ENCODE measurements at regions not wholly inside any gene's neighbourhood (a gene's known extent, or its start where the extent isn't known, plus 50 kb on each side); places are given as distances from the start of the nearest gene placed in this dataset.
"Not testable (repeated sequence)": the region's sequence is repeated elsewhere in the genome, so short reads cannot be mapped to it uniquely, and the experiment has no call there.

GRCh38 chr13:65584126-65584525, 1646.0 kb downstream of the PCDH9 start:
- DNase-seq: no peak

GRCh38 chr13:65582160-65582559, 1648.0 kb downstream of the PCDH9 start:
- no peak for DNase-seq

GRCh38 chr13:65564561-65564960, 1665.6 kb downstream of the PCDH9 start:
- DNase-seq: not testable (repeated sequence)

GRCh38 chr13:65562305-65562704, 1667.8 kb downstream of the PCDH9 start:
- no peak for DNase-seq

GRCh38 chr13:65560936-65561335, 1669.2 kb downstream of the PCDH9 start:
- no peak for DNase-seq

- peak; percentile 95 for DNase-seq
Observed at GRCh38 chr13:65555962-65556361, 1674.2 kb downstream of the PCDH9 start.

- DNase-seq: no peak
Observed at GRCh38 chr13:65553096-65553727, 1676.9 kb downstream of the PCDH9 start.

GRCh38 chr13:65551208-65551607, 1678.9 kb downstream of the PCDH9 start:
- no peak for DNase-seq

- DNase-seq: no peak
Observed at GRCh38 chr13:65540175-65540574, 1690.0 kb downstream of the PCDH9 start.

- DNase-seq: no peak
Observed at GRCh38 chr13:65535370-65535769, 1694.8 kb downstream of the PCDH9 start.

- no peak for DNase-seq
Observed at GRCh38 chr13:65532231-65532630, 1697.9 kb downstream of the PCDH9 start.

GRCh38 chr13:65530688-65531087, 1699.4 kb downstream of the PCDH9 start:
- no peak for DNase-seq

- no peak for DNase-seq
Observed at GRCh38 chr13:65529541-65529940, 1700.6 kb downstream of the PCDH9 start.

- DNase-seq: no peak
Observed at GRCh38 chr13:65508745-65509144, 1721.4 kb downstream of the PCDH9 start.

GRCh38 chr13:65508338-65508737, 1721.8 kb downstream of the PCDH9 start:
- DNase-seq: no peak

GRCh38 chr13:65505941-65506340, 1724.2 kb downstream of the PCDH9 start:
- no peak for DNase-seq

- no peak for DNase-seq
Observed at GRCh38 chr13:65504213-65504612, 1725.9 kb downstream of the PCDH9 start.

GRCh38 chr13:65500481-65500880, 1729.7 kb downstream of the PCDH9 start:
- DNase-seq: no peak

- DNase-seq: no peak
Observed at GRCh38 chr13:65499256-65499655, 1730.9 kb downstream of the PCDH9 start.

- no peak for DNase-seq
Observed at GRCh38 chr13:65497265-65497664, 1732.9 kb downstream of the PCDH9 start.

- DNase-seq: not testable (repeated sequence)
Observed at GRCh38 chr13:65490725-65491124, 1739.4 kb downstream of the PCDH9 start.

GRCh38 chr13:65488606-65489005, 1741.5 kb downstream of the PCDH9 start:
- no peak for DNase-seq

- no peak for DNase-seq
Observed at GRCh38 chr13:65479692-65480091, 1750.4 kb downstream of the PCDH9 start.

- no peak for DNase-seq
Observed at GRCh38 chr13:65473196-65473595, 1756.9 kb downstream of the PCDH9 start.

GRCh38 chr13:65472336-65472735, 1757.8 kb downstream of the PCDH9 start:
- no peak for DNase-seq
